A673 (cell line): ENCODE measurements at regions not wholly inside any gene's neighbourhood (a gene's known extent, or its start where the extent isn't known, plus 50 kb on each side); places are given as distances from the start of the nearest gene placed in this dataset.

ENCODE experiments used
- BruUV-seq: library from RNA; stranded (reverse); fragments of 400-500 nt; replicated peaks from 2 replicates; lab custom pipeline; 2021; lab: Mats Ljungman, UMichigan
- CTCF ChIA-PET: fragments of 300-600 bp; sonication (Branson Sonifier 250); formaldehyde crosslinking; loops from one replicate; lab custom pipeline; 2022; ENCODE audit warnings: antibody characterized with exemption; lab: Charles Lee
- POLR2A ChIA-PET: fragments of 300-600 bp; sonication (Branson Sonifier 250); formaldehyde crosslinking; loops from one replicate; lab custom pipeline; 2022; ENCODE audit warnings: antibody characterized with exemption; ENCODE audit not compliant: low non-redundant PET; lab: Charles Lee
- DNase-seq: peaks from one replicate; pipeline ENCODE4 v3.0.0-alpha.2; 2015; ENCODE audit warnings: low spot score
- H3K27ac ChIP-seq: fragments of 200-600 bp; sonication (generic); 2 replicates; pipeline ENCODE4 v1.5.1; 2016; ENCODE audit warnings: mixed run types, low read depth, mild to moderate bottlenecking, mixed read lengths, antibody characterized with exemption, low read length; ENCODE audit not compliant: poor library complexity, severe bottlenecking
- H3K27me3 ChIP-seq: fragments of 200-600 bp; sonication (generic); replicated peaks from 2 replicates; pipeline ENCODE4 v1.6.1; 2017; ENCODE audit warnings: mixed run types, low read depth, mild to moderate bottlenecking, mixed read lengths, antibody characterized with exemption, low read length; ENCODE audit not compliant: insufficient read depth, poor library complexity
- H3K36me3 ChIP-seq: fragments of 200-600 bp; sonication (generic); 2 replicates; pipeline ENCODE4 v1.6.1; 2016; ENCODE audit warnings: mixed run types, mild to moderate bottlenecking, mixed read lengths, antibody characterized with exemption, low read length; ENCODE audit not compliant: insufficient read depth, poor library complexity, severe bottlenecking
- H3K4me1 ChIP-seq: fragments of 200-600 bp; sonication (generic); 2 replicates; pipeline ENCODE4 v1.6.1; 2017; ENCODE audit warnings: mixed run types, mild to moderate bottlenecking, mixed read lengths, antibody characterized with exemption, low read length; ENCODE audit not compliant: insufficient read depth, poor library complexity, severe bottlenecking
- H3K4me3 ChIP-seq: fragments of 200-600 bp; sonication (generic); 2 replicates; pipeline ENCODE4 v1.5.1; 2016; ENCODE audit warnings: low read depth, mixed run types, mild to moderate bottlenecking, mixed read lengths, low read length; ENCODE audit not compliant: poor library complexity, severe bottlenecking
- H3K9me3 ChIP-seq: fragments of 200-600 bp; sonication (generic); 2 replicates; pipeline ENCODE4 v1.6.1; 2016; ENCODE audit warnings: mixed run types, low read depth, mild to moderate bottlenecking, mixed read lengths, antibody characterized with exemption, low read length; ENCODE audit not compliant: poor library complexity, severe bottlenecking
- EZH2 ChIP-seq: fragments of 200-600 bp; sonication (generic); IDR thresholded peaks from 2 replicates; pipeline ENCODE4 v1.6.1; 2017; ENCODE audit warnings: borderline replicate concordance, low read depth, mild to moderate bottlenecking, mixed read lengths, antibody characterized with exemption, low read length; ENCODE audit not compliant: poor library complexity, severe bottlenecking
- intact Hi-C: fragments of 100-400 bp; cut with micrococcal nuclease; formaldehyde crosslinking; loops from one replicate; pipeline ENCODE4 v1.10.0; 2022; ENCODE audit not compliant: unreplicated experiment
- TF ChIP-seq, protein P1 (sequence below): fragments of 300-800, 200-600 bp; sonication (generic); conservative IDR thresholded peaks from 2 replicates; pipeline ENCODE4 v1.5.1; 2017; ENCODE audit warnings: low read depth, mild to moderate bottlenecking, antibody characterized with exemption, low read length, moderate library complexity, mixed read lengths

DNA sequence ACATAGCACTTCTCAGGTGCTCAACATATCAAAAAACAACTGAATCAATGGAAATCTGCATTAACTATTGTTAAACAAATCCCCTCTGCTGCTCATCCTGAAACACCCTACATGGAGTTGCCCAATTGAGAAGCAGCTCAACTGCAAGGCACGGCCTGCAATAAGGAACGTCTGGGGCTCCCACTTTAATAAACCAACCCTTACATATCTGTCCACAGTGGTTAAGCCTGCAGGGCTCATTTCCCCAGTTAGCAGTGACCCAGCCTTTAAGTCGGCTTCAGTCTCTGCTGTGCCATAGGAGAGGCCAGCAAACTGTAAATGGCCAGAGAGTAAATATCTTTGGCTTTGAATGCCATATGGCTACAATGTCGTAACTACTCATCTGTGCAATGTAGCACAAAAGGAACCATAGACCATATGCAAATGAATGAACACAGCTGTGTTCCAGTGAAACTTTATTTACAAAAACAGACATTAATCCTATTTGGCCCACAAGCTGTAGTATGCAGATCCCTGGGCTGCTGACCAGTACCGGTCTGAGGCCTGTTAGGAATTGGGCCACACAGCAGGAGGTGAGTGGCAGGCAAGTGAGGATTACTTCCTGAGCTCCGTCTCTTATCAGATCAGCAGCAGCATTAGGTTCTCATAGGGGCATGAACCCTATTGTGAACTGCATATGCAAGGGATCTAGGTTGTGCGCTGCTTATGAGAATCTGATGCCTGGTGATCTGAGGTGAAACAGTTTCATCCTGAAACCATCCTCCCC, 522.7 kb upstream of the CDH4 start:
- Histone ChIP-seq H3K36me3 (no peaks in the 10 kb centered on the region), H3K9me3 (peaks cover 5% of the 10 kb centered on the region), H3K4me3 (no peak overlapping the region), H3K4me1 (no peaks in the 10 kb centered on the region), H3K27me3 (peaks cover 21% of the 10 kb centered on the region), H3K27ac (no peak overlapping the region)
- no peak for DNase-seq
- TF ChIP-seq, protein P1, sequence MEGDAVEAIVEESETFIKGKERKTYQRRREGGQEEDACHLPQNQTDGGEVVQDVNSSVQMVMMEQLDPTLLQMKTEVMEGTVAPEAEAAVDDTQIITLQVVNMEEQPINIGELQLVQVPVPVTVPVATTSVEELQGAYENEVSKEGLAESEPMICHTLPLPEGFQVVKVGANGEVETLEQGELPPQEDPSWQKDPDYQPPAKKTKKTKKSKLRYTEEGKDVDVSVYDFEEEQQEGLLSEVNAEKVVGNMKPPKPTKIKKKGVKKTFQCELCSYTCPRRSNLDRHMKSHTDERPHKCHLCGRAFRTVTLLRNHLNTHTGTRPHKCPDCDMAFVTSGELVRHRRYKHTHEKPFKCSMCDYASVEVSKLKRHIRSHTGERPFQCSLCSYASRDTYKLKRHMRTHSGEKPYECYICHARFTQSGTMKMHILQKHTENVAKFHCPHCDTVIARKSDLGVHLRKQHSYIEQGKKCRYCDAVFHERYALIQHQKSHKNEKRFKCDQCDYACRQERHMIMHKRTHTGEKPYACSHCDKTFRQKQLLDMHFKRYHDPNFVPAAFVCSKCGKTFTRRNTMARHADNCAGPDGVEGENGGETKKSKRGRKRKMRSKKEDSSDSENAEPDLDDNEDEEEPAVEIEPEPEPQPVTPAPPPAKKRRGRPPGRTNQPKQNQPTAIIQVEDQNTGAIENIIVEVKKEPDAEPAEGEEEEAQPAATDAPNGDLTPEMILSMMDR, result no peak
- no peak for TF ChIP-seq EZH2
- ChIA-PET CTCF (no interaction called here), POLR2A (no interaction called here)
- BruUV-seq, result no TSS peak
- intact Hi-C loops, result no loop called here

DNA sequence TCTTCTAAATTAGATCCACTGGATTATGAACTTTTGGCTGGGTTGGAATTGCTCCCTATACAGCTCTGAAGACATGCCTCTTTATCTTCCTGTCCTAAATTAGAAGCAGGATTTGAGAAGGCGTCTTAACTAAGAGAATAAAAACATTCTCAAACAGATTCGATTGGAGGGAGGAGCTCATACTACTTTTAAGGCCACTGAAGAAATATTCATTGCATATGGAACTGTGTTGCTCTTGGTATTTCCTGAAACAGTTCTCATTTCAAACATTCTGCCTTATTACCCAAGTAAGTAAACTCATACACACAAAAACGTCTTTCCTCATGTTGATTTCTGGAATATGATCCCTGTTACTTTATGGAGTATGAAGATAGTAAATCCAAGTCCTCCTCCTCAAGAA, 519.7 kb upstream of the CDH4 start:
- H3K4me1 ChIP-seq, result no peaks in the 10 kb centered on the region
- H3K27ac ChIP-seq, result no peak overlapping the region
- POLR2A ChIA-PET, result no interaction called here
- CTCF ChIA-PET, result no interaction called here
- peaks cover 7% of the 10 kb centered on the region for H3K27me3 ChIP-seq
- H3K9me3 ChIP-seq, result peaks cover 5% of the 10 kb centered on the region
- no peak overlapping the region for H3K4me3 ChIP-seq
- DNase-seq, result no peak
- no peak for TF ChIP-seq EZH2
- TF ChIP-seq, protein P1, result no peak
- intact Hi-C loops, result no loop called here
- BruUV-seq, result no TSS peak
- H3K36me3 ChIP-seq, result no peaks in the 10 kb centered on the region

DNA sequence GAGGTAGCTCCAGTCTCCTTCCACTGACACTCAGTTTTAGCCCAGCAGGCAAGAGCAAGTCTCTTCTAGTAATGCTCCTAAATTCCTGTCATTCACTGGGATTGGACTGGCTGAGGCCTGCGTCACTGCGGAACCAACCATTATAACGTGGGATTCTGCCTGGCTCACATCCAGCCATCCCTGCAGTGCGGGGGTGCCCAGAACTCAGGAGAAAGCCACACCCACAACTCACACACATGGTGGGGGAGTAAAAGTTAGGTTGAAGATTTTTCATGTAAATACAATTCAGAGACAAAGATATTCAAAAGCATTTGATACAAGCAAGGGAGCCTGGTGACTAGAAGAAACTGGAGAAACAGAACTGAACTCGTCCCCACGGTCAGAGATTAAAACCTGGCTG, 504.0 kb upstream of the CDH4 start:
- intact Hi-C loops, result no loop called here
- Histone ChIP-seq H3K4me3 (no peak overlapping the region), H3K4me1 (no peaks in the 10 kb centered on the region), H3K36me3 (no peaks in the 10 kb centered on the region), H3K27ac (no peak overlapping the region), H3K27me3 (no peaks in the 10 kb centered on the region), H3K9me3 (no peaks in the 10 kb centered on the region)
- CTCF ChIA-PET, result no interaction called here
- POLR2A ChIA-PET, result no interaction called here
- no TSS peak for BruUV-seq
- no peak for TF ChIP-seq EZH2
- TF ChIP-seq, protein P1, result no peak
- no peak for DNase-seq
